Globus pallidus (tissue), 1 donor: ENCODE measurements at regions not wholly inside any gene's neighbourhood (a gene's known extent, or its start where the extent isn't known, plus 50 kb on each side); places are given as distances from the start of the nearest gene placed in this dataset.

Source experiments
- DNase-seq: peaks from one replicate; pipeline ENCODE4 v3.0.0-alpha.2; 2015; ENCODE audit warnings: low spot score

DNA sequence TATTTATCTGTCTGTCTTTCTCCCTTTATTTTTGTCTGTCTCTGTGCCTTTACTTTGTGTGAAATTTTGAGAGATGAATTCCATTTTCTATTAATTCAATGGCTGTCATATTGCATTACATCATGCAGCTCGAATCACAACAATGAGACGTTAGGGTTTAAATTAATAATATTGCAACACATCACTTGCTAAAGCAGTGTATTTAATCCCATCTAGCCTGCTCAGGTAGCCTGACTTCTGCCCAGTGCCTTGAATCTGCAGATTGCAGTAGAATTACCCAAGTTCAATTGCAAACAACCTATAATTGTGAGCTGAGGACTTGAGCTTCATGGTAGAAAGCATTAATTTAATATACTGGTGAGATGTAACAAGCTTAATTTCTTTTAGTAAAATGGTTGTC lies 235.7 kb upstream of the TSHZ2 start:
- no peak for DNase-seq

DNA sequence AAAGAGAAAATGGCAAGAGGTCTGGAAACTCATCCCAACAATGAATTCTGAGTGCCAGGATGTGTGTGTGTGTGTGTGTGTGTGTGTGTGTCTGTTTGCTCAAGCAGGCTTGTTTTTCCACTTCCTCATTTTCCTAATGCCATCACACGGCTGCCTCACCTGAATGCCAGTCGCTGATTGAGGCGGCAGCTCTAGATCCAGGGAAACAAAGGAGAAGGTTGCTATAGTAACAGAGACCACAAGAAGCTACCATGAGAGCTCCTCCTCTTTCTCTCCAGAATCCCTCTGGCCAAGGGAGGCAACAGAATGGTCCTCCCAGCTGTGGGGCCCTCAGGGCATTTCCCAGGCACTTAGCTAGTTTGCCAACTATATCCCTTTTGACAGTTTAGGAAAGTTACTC lies 241.1 kb upstream of the TSHZ2 start:
- DNase-seq, result no peak

DNA sequence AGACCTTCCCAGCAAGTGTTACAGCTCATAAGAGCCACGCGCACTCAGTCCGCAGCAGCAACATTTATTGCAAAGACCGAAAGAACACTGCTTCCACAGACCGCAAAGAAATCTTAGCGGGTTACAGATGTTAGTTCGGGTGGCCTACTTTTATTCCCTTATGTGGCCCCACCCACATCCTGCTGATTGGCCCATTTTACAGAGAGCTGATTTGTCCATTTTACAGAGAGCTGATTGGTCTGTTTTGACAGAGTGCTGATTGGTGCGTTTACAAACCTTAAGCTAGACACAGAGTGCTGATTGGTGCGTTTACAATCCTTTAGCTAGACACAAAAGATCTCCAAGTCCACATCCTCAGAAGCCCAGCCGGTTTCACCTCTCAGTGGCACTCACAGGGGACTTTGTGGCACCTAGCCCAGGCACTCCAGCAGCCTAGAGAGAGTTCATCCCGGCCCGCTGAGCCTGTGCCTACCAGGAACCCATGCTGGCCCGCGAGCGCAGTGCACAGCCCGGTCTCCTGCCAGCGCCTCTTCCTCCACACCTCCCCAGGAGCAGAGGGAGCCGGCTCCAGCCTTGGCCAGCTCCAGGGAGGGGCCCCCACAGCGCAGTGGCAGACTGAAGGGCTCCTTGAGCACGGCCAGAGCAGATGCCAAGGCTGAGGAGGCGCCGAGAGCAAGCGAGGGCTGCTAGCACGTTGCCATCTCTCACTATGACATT lies 244.3 kb upstream of the TSHZ2 start:
- no peak for DNase-seq

DNA sequence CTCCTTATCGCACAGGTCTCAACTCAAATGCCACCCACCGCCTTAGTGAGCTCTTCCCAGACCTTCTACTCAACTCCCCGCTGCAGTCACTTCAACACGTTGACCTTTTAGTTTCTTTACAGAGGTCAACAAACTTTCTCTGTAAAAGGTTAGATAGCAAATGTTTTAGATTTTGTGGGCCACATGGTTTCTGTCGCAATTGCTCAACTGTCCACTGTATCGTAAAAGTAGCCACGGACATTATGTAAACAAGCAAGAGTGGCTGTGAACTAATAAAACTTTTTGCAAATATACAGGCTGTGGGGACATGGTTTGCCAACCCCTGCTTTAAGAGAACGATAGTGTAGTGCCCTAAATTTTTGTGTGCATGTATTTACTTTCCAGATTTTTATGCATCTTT lies 247.6 kb upstream of the TSHZ2 start:
- DNase-seq, result no peak

DNA sequence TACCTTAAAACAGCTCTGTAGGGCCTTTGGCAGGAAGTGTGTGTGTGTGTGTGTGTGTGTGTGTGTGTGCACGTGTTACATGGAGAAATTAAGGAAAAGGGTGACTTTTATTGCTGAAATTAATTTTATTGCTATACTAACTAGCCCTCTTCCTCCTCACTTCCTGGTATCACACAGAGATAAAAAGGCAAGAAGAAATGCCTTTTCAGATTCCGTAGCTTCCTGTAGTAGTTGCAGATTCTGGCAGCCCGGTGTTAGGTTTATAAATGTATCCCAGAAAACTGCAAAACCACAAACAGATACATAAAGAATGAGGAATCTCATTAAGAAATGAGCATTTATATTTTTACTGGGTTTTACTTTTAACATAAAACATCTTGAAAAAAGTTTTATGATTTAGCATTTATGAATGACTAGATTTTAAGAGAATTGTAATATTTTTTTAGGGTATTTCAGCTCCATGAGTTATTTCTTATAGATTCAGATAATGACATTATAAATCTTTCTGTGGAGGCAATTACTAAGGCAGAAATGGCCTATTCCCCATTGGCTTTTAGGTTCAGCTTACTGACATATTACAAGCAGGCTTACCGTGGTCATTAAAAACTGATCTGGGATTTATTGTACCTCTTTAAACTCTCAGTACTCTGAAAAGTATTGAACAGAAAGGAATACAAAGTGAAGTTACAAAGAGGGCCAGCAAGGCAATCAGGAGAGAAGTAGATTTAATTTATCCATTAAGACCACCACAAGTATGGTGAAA lies 249.1 kb upstream of the TSHZ2 start:
- no peak for DNase-seq

DNA sequence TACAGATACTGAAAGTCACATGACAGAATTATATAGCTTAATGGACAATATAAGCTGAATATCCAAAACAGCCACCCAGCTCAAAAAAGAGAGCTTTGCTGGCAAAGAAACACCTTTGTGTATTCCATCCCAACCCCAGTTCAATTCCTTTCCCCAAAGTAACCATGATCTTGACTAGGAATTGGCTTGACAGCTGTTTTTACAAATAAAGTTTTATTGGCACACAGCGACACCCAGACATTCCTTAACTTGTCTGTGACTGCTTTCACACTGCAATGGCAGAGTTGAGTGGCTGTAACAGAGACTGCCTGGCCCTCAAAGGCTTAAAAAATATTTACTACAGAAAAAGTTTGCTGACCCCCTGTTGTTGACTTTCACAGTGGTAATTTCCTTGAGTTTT lies 264.0 kb upstream of the TSHZ2 start:
- DNase-seq, result no peak

DNA sequence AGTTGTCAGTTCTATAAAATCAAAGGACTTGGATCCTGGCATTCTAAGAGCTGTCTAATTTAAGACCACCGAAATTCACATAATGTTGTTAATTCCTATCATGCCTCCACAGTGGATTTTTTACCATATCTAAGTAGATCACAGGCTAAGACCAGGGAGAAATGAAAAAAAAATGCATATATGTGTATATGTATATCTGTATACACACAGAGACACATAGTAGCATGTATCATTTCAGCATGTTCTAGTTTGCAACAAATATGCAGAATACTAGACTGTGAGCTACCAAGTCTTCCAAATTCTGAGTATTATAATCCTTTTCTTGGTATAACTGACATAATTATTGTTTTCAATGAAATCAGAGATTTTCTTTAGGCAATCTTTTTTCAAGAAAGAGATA lies 267.6 kb upstream of the TSHZ2 start:
- DNase-seq, result no peak

DNA sequence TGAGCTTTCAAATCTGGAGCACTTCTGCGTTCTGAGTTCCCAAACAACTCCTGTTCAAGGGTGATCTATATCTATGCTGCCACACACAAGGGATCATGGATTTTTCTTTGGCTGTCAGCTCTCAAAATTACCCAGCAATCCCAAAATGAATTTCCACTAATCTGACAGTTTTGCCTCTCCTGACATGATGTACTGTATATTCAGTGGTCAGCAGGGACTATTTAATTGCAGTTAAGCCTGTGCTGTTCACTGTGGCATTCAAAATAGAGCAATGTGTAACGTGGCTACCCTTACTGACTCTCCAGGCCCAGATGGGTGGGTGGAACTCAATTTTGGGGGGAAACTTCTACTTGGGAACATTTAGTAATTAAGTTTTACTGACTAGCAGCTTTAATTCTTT lies 283.8 kb upstream of the TSHZ2 start:
- no peak for DNase-seq

DNA sequence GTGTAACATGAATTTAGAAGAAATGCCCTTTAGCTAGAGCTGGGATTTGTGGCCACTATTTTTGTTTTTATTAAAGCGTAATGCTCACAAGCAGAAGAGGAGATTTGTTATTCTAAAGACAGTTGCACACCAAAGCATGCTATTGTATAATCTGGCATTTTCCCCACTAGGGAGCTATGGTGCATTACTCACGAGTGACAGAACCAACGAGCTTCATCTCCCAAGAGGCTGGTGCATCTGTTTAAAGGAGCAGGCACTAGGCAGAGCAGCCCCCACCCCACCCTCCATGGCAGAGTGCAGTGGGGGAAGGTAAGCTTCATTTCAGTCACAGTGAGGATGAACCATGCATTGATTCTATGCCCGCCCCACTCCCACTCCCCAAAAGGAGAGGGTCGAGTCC lies 287.3 kb upstream of the TSHZ2 start:
- no peak for DNase-seq

DNA sequence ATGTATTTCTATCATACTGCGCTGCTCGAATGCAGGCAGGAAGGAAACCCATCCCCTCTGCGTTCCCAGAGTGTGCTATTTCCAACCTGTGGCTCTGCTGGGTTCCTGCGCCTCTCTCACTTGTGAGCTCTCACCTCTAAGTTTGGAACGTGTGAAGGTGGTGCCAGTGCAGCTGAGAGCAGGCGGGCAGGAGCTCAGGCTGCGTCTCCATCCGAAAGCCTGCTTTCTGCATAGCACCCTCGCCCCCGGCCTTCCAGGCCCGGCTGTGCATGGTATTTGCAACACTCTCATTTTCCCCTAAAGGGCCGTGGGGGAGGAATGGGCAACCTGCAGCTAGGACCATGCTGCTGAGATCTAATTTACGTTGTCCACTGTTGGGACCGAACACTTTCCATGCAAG lies 288.0 kb upstream of the TSHZ2 start:
- no peak for DNase-seq

DNA sequence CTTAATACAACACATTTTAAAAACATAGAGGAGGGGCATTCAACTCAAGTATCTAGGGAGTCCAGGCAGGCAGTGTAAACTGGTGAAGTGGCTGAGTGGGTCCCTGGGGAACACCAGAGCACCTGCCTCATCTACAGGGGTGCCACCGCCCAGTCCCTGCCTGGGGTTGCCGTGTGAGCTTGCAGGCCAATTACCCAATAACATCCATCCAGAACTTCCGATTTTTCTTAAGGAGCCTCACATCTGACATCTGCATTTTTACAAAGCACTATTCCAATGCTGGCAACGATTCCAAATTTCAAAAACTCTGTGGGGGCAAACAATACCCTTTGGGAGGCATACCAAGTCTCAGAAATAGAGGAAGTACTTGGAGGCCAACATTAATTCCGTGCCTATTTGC lies 288.4 kb upstream of the TSHZ2 start:
- DNase-seq, result no peak

DNA sequence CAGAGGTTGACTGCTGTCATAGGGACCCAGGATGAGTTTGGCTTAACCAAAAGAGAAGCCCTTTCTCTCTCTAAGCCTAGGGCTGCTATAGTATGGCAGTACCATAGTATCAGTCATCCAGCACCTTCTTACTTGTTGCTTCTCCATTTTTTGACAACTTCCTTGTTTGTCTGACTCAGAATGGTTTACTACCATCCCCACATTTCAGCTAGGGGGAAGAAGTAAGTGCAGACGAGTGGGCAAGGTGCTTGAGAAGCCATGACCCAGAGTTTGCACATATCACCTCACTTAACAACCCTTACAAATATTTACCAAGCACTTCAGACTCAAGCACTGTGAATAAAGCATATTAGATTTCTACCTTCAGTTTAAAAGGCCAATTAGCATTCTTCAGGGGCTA lies 289.9 kb upstream of the TSHZ2 start:
- no peak for DNase-seq

DNA sequence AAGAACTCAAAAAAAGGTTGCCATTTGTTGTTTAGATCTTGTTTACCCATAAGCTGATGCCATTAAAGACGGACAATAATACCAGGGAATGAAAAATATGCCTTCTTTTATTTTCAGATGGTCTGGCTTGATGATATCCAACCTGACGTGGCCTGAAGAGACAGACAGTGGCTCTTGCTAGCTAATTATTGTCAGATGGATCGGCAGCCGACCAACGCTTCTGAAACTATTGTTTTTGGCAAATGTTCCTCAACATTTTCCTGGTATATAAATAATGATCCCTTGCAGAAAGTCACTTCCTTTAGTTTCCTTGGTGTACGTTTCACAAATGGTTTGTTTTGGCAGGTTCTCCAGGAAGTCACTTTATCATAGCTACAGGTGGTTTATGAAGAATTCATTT lies 290.9 kb upstream of the TSHZ2 start:
- no peak for DNase-seq

DNA sequence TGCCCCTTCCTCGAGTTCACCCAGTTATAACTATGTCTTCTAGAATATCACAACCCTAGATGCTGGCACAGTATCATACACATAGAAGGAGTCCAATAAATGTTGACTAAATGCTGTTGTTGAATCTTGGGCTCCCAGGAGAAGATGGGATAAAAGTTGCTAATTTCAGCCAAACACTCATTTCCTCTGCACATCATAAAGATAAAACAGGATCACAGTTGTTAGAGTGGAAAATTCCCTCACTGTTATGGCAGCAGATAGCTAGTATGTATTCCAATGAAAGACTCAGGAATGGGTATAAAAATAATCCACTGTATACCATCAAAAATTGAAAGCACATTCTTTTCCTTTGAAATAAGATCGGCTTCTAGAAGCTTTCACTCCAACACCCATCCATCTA lies 294.9 kb upstream of the TSHZ2 start:
- no peak for DNase-seq

DNA sequence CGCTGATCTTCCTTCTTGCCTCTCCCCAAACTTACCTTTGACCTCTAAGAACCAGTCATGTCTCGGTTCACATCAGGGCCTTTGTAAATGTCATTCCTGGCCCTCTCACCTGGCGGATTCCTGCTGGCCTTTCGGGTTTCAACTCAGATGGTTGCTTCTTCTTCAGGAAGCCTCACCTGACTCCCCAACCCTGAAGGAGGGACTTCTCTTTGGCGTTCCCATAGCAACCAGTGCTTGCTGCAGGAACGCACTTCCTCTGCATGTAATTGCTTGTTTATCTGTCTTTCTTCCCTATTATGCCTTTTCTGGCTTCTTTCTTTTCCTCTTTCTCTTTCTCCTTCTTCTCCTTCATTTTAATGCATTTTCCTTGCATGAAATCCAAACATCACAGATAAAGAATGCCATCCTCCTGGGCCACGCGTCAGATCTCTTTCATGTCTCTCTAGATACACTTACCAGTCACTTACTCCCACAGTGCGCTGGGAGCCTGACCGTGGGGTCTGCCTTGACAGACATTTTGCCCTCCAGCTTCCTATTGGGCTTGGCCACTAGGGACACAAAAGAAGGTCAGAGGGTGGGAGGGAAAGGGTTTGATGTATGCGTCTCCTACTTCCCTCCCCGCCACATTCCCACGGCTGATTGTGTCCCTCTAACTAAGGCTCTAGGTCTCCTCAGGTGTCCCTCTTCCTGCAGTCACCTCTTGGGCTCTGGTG lies 295.7 kb upstream of the TSHZ2 start:
- no peak for DNase-seq

DNA sequence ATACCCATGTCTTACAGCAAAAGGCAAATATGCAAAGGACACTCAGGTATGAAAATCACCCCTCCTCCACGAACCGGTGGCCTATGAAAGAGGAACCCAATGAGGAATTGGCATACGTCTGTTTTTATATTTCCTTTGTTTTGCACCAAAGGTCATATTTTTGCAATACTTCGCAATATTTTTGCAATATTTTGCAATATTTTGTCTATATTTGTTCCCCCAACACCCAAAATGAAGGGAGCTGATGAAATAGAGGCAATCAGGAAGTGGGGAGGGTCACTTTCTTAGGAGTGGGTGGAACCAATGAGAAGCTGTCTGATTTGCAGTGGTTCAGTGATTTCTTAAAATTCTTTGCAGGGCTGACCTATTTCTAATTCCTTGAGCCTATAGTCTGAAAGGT lies 296.8 kb upstream of the TSHZ2 start:
- no peak for DNase-seq

DNA sequence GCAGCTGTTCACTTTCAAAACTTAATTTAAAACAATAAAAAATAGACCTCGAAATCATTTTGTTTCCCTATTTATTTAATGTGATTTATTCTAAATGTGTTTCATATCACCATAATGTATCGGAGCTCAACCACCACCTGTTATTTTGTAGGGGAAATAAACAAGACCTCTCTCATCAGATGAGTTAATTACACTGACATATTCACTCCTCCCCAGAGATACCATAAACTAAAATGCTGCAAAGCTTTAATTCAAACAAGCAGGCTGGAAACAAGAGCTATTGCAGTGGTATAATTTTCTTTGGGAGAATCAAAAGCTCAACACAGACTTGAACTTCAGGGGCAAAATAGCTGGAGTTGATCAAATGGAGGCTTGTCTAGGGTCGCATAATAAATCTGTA lies 303.5 kb upstream of the TSHZ2 start:
- DNase-seq, result no peak

DNA sequence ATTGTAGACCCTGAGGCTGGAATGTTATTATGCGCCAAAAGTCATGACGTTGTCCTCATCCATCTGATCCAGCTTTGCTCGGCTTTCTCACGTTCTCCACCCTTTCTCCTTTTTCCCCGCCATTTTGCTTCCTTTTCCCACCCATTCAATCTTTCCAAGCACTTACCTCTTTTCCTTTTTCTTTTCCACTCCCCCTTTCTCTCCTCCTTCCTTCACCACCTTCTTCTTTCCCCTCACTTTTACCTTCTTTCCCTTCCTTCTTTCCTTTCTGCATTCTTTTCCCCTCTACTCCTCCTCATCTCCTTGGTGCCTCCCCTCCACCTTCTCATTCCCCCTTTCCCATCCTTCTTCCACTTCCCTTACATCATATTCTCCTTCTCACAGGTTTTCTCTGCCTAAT lies 304.8 kb upstream of the TSHZ2 start:
- DNase-seq, result no peak

DNA sequence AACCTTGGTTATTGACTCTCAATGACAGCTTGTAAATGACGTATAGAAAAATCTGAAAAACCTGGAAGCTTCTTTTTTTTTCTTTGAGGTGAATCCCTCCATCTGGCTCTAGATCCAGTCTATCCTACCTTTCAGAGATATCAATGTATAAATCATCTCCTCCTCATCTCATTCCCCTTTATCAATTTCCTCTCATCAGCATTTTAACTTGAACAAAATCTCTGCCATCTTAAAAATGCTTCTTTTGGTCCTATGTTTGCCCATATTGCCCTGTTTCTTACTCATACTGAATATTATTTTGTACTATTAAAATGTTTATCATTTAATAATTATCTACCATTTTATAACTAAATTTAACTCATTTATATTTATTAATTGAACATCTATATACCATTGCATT lies 306.7 kb upstream of the TSHZ2 start:
- DNase-seq, result no peak

DNA sequence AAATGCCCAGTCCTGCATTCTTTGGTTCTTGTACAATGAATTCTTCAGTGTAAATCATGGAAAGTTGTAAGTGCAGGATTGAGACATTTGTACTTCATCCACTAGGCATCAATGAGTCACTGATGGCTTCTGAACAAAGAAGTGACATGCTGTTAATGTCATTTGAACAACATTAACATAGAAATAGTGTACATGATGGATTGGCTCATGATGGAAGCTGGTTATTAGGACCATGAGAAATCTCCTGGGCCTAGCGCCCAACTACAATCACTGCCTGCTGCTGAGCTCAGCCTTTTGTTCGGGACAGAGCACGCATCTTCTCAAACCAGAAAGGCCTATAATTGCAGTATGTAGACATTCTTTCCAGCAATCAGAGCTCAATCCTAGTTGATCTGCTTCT lies 316.8 kb upstream of the TSHZ2 start:
- no peak for DNase-seq

DNA sequence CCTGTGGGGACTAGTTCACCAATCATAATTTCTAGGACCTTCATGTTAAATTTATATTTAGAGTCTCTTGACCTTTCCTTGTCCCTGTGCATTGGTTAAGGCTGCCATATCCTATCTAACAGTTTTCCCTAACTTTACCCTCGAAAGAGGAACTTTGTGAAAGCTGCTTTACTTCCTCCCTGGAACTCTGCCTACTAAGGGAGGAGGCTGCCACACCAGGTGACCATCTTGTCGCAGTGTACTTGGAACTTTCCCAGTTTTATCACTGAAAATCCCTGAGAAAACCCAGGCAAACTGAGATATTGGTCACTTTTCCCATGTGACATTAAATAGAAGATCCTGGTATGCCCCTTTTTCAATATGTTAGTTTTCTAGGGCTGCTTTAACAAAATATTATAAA lies 317.6 kb upstream of the TSHZ2 start:
- DNase-seq, result no peak

DNA sequence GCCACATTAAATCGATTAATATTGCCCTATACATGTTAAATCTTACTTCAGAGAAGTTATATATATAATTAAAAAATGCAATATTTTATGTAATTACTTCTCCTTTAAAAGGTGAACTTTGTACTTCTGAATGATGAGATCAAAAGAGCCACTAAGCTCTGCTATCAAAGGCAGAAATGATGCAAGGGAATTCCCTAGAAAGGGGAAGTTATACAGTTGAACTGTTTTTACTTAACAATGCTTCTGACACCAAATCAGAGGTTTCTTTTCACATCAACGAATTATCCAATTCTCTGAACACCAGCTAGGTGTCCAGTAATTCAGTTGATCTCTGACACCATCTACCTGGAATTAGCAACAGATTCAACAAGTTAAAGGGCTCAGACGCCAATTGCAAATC lies 319.9 kb upstream of the TSHZ2 start:
- no peak for DNase-seq

DNA sequence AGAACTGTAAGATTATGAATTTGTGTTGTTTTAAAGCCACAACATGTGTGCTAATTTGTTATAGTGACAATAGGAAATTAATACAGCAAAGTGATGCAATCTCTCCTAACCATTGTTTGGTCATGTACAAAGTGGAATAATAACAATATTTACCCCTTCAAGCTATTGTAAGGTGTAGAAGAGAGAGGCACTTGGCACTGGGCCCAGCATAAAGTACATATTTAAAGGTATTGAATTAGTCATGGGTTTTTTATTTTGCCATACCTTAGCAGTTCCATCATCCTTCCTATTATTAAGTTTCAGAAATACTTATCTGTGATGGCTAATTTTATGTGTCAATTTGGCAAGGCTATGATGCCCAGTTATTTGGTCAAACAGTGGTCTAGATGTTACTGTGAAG lies 322.4 kb upstream of the TSHZ2 start:
- DNase-seq, result no peak
